HuH-7 (cell line): ENCODE measurements at regions not wholly inside any gene's neighbourhood (a gene's known extent, or its start where the extent isn't known, plus 50 kb on each side); places are given as distances from the start of the nearest gene placed in this dataset.

ENCODE experiments used
- DNase-seq: peaks from one replicate; pipeline ENCODE4 v3.0.0; 2011; ENCODE audit warnings: low spot score

DNA sequence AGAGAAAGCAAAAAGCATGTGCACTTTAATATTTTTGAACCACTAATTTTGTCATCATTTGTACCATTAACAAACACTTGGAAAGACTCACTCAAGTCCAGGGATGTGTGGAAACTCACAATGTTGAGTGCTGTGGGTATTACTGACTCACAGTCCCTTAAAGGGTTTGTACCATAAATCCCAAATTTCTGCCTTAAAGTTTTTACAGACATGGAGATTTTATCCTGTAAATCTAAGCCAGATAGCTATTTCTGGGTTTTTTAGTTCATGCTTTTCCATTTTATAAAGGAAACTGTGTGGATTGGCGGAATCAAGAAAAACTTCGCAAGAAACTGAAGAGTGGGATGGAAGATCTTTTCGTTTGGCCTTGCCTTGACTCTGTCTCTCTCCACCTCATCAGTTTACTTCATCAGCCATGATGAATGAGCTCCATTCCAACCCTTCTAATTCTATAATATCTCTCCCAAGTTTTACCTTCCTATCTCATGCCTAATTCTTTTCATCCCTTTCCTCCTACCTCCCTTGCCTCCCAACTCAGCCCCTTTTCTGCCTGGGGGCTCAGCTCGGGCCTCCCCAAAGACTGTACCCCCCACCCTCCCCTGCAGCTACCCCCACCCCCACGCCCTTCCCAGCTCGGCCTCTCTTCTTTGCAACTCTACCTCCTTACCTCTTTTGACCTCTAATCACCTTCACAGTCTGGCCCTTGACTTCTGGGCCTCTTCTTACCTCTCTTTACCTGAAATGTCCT, 218.5 kb upstream of the MKLN1 start:
- DNase-seq: no peak

DNA sequence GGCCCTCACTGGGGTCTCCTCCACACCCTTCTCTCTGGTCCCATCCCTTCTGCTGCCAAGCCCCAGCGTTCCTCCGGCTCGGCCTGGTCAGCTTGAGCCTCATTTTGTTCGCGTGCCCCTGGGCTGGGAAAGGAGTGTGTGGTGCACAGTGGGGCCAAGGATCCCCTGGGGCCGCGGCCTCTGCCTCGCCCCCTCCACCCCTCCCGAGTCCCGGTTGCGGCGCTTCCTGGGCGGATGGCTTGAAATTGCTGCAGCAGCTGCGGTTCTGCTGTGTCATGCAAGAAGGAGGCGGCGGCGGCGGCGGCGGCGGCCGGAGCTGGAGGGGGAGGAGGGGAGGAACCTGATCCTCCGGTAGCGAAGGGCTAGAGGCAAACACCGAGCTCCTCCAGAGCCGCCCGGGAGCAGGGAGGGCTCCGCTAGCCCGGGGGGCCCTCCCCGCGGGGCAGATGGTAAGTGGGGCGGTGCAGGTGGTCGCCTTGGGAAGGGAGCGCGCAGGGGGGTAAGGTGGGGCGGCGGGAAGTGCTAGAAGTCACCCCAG, 217.8 kb upstream of the MKLN1 start:
- DNase-seq: peak; percentile 79

DNA sequence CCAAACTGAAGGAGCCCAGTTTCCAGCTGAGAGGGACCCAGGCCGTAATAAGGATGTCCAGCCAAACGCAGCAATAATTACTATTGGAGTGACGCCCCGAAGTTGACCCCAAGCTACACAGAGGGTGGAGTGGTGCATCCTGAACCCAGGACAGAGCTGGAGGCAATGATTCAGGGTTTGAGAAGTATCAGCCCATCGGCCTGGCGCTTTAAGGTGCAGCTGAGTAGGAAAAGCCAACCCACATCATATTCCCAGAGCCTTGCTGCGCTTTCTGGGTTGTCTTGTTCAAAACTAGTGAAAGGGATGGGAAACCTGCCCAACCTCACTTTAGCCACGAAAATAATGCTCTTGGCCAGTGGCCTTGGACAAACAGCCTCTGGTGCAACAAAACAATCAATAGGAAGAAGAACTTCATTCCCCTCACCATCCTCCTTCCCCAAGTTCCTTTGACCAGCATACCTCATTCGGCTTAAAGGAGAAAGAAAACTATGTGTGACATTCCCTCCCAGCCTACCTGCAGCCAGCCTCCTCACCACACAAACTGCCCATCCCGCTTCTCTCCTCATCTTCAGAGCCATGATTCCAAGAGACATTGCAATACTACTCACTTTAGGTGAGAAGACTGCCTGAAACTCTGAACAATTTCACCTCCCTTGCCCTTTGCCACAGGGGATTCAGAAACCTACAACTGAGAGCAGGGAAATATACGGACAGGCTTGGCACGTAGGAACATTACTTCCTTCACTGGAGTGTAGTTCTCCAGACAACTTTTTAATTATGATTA, 217.2 kb upstream of the MKLN1 start:
- peak; percentile 37 for DNase-seq

DNA sequence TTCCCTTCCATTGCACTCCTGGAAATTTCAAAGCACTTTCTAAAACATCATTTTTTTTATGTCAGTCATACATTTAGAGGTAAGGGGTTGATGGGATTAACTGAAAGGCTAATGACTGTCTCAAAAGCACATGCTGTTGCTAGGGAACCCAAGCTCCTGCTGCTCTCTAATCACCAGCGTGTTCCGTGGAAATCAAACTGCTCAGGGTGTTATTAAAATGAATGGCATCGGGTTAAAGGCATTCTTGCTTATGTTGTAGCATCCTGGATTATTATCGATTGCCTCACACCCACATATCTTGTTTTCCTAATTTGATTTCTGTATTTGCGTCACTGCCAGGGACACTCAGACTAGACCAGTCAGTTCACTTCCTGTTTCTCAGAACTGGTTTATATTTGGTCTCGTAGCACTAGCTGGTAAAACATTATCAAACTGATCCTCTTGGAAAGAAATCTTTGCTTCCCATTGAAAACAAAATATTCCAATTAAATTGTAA, 216.5 kb upstream of the MKLN1 start:
- peak; percentile 34 for DNase-seq

DNA sequence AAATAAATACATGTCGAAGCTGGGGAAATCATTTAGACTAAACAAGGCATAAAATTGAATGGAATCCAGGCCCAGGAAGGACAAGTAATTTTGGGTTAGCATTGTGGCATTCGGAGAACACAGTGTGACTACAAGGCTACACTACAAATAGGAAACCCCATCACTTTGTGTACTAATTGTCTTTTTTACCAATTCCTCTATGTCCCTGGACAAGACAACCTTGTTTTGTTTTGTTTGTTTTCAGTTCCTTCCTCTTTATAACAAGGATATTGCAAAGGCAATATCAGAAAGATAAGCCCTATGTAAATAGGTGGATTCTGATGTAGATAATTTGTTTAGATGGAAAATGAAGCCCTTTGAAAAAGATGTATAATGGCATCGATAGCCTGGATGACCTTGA, 215.9 kb upstream of the MKLN1 start:
- DNase-seq: no peak

DNA sequence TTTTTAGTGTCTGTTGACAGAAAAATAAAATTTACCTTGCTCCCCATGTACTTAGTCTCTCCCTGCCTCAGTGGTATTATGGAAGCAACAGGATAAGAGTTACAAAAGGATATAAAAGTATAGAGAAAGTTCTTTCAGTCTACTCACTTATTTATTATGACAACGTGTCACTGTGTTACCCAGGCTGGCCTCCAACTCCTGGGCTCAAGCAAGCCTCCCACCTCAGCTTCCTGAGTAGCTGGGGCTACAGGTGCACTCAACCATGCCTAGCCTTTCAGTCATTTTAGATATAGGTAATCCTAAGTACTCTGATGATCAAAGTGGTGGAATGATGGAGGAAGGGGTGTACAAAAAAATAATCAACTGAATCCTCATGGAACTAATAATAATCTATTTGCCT, 215.2 kb upstream of the MKLN1 start:
- no peak for DNase-seq

DNA sequence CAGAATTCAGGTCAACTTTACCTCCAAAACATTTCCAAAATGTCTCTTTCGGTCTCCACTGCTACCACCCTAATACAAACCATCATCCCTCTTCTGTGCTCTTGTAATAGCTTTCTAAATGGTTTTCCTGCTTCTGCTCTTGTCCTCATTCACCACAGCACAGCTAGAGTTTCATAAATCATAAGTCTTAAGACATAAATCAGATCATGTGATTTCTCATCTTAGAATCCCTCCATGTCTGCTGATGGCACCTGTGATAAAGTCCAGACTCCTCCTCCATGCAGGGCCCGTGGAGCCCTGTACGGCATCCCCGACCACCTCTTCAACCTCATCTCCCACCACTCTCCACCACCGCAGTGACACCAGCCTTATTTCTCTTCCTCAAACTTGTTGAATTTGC, 212.3 kb upstream of the MKLN1 start:
- no peak for DNase-seq

DNA sequence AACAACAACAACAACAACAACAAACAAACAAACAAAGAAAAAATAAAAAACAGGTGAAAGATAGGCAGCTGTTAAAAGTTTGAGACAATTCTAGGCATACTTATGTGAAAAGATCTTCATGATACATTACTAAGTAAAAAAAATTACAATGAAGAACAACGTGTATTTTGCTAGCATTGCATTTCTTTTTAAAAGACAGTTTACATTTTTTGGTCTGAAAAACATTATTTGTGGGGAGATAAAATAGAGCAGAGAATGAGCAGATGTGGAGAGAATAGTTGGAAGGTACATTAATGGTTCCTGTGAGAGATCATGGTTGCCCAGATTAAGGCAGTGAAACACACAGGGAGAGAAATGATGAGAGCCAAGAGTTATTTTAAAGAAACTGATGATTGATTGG, 210.2 kb upstream of the MKLN1 start:
- no peak for DNase-seq

DNA sequence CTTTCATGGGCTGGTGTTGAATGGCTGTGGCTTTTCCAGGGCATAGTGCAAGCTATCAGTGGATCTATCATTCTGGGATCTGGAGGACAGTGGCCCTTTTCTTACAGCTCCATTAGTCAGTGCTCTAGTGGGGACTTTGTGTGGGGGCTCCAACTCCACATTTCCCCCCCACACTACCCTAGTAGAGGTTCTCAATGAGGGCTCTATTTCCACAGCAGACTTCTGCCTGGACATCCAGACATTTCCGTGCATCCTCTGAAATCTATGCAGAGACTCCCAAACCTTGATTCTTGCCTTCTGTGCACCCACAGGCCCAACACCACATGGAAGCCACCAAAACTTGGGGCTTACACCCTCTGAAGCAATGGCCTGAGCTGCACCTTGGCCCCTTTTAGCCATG, 208.3 kb upstream of the MKLN1 start:
- no peak for DNase-seq

DNA sequence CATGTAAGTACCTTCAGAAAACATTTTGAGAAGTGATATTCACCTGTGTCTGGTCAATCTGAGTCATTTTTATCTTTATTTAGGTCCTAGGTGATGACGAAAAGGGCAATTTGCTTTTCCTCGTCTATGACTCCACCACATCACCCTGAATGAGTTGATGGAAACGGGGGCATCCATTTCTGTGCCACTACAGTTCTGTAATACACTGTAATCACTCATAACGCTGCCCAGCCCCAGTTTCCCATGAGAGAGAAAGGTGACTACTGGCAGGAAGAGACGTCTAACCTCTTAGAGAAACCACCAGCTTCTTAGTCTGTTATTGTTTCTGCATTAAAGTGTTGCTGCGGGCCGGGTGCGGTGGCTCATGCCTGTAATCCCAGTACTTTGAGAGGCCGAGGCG, 205.3 kb upstream of the MKLN1 start:
- DNase-seq: no peak

DNA sequence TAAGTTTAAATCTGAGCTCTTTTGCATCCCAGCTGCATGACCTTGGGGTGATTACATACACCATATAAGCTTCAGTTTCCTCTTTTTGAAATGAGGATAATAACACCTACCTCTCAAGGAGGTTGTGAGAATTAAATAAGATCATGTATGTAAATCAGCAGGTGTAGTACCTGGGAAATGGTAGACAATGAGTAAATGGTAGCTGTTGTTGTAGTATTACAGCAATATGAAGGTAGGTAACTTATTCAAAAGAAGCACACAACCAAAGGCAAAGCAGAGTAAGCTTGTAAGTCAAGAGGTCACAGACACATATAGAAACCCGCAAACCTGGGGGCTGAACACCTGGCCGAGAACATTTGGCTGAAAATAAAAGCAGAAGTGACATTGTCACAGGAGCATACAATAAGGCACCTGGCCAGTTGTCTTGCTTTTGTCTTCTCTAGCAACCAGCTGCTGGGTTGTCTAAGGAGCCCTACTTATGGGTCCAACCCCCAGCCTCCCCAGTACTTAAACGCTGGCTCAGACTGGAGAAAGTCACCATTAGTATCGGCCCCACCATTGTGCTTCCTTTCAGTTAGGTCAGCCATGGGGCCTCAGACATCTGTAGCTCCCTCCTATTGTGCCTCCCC, 203.6 kb upstream of the MKLN1 start:
- no peak for DNase-seq

DNA sequence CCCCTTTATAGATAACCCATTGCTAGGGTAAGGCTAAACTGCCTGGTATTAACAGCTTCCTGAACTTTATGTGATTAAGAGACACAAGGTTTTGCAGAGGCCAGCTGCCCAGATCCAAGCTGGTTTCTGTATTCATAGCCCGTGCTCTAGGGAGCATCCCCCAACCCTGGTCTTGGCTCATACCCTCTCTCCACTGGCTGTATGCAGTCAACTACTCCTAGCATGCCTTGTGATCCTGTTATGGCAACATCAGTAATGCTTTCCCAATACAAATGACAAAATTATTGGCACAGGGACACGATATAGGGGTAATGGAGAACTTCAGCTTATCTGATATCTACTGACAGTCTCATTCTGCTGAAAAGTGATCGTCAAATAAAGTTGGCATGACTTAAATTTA, 202.8 kb upstream of the MKLN1 start:
- no peak for DNase-seq

DNA sequence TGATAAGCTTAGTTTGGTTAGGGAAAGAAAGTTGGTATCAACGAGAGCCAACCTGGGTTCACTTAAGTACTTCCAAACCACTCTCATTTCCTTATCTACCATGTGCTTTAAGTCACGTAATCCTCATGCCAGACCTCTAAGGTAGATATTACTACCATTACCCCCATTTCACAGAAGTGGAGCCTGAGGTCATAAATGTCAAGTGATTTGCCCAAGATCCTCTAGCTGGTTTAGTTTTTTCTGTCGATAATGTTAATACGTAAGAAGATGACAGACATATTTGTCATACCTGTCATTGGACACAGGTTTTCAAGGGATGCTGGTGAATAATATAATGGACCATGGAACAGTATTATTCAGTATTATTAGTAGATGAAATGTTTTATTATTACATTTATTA, 197.4 kb upstream of the MKLN1 start:
- DNase-seq: no peak

DNA sequence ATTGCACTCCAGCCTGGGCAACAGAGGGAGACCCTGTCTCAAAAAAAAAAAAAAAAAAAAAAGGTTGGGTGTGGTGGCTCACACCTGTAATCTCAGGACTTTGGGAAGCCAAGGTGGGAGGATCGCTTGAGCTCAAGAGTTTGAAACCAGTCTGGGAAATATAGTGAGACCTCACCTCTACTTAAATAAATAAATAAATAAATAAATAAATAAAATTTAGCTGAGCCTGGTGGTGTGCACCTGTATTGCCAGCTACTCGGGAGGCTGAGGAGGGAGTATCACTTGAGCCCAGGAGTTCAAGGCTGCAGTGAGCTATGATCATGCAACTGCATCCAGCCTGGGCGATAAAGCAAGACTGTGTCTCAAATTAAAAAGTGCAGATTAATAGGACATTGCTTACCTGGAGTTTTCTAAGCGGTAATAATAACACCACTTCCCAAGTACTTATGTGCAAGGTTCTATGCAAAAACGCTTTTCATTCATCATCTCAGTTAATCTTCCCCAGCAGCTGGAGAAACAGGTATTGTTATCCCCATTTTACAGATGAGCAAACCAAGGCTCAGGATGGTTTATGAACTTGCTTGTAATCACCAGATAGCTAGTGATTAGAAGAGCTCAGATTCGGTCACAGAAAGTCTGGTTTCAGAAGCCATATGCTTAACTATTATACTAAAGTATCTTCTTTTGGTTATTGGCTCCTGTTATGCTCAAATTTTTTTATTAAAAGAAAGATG, 196.5 kb upstream of the MKLN1 start:
- no peak for DNase-seq

DNA sequence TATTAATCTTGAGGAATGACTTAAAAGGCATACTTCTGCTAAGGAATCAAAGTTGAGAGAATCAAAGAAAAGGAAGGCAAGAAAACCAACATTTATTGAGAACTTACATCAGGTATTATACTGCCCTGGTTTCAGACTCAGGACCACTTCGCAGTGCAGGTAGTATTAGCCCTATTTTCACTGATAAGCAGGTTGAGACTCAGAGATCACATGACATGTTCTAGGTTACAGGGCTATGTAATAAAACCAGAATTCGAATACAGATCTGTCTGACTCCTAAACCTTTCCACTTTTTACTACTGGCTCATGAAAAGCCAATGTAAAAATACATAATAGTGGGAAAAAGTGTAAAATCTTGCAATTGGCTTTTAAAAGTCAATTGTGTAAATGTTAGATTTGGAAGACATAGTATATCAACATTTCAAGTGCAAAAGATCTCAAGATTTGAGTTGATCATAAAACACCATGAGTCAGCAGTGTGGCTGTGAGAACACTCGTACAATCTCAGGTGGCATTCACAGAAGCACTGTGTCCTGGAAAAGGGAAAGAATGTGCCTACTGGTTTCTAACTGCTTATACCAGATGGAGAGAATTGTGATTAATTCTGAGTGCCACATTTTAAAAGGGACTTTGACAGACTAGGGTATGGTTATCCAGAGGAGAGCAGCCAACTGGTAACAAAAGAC, 195.8 kb upstream of the MKLN1 start:
- DNase-seq: no peak

DNA sequence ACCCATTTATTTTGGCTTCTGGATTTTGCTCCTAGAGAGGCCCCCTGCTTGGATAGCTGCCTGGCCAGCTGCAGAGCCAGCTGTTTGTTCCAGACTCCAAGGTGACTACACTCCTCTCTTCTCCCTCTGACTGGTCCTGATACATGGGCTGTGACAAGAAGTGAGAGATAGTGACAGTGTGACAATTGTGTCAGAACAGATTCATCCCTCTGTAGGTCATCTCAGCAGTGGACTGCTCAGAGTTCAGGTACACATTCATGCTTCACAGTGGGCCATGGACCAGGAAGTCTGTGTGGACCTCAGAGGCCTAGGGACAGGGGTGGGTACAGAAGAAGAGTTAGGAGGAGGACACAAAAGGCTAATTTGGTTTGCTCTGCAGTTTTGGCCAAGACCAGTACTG, 188.2 kb upstream of the MKLN1 start:
- DNase-seq: no peak

DNA sequence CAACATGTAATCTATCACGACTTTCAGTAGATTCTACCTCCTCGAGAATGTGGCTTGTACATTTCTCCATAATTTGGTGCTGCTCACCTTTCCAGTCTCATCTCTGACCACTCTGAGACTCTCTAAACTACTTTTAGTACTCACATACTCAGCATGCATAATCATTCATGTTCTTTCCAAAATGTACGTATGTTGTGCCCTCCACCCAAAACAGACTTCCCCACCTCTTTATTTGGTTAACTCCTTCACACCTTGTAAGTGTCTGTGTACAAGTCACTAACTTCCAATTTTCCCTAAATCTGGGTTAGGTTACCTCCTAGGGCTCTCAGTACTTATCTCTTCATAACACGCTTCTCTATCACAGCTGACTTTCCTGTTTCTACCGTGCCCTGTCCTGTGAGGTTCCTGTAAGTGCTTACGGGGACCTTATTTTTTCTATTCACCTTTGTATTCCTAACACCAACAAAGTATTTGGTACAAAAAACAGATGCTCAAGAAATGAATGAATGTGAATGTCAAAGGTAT, 186.2 kb upstream of the MKLN1 start:
- DNase-seq: no peak

DNA sequence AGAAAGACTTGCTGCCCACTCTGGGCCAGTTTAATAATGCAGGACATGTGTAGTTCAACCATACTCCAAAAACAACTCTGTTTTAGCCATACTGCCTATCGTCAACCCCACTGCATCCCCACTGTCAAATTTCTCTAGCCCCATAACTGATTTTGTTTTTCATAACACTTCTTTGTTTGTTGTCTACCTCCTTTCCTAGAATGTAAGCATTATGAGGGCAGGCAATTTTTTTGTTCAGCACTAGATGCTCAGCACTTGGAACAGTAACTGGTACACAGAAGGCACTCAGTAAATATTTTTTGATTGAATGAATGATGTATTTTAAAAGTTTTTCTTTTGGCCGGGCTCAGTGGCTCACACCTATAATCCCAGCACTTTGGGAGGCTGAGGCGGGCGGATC, 183.8 kb upstream of the MKLN1 start:
- no peak for DNase-seq

DNA sequence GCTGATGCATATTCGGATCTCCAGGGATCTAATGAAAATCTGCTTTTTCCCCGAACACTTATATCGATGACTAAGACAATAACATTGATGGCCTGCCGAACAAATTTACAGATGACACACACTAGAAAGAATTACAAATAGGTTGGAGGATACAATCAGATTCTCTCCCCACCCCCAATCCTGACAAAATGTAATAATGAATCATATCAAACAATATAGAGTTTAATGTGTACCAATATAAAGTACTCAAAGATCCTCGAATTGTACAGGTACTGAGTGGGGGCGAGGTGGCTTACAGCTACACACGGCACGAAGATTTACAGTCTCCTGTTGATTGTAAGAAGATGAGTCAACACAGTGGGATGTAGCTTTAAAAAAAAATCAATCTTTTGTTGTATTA, 182.7 kb upstream of the MKLN1 start:
- DNase-seq: no peak

DNA sequence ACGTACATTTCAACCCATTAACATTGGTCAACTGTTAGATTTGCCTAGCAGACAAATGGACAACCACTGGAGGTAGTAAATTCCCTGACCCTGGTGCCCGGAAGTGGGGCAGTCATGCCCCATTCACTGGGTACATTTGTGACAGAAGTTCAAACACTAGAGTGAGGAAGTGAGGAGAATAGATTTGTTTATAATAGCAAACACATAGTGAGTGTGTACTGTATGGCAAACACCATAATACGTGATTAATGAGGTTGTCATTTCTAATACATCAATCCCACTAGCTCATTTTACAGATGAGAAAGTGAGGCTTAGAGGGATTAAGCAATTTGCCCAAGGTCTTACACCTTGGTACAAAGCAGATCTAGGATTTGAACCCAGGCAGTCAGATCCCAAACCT, 181.9 kb upstream of the MKLN1 start:
- DNase-seq: no peak

DNA sequence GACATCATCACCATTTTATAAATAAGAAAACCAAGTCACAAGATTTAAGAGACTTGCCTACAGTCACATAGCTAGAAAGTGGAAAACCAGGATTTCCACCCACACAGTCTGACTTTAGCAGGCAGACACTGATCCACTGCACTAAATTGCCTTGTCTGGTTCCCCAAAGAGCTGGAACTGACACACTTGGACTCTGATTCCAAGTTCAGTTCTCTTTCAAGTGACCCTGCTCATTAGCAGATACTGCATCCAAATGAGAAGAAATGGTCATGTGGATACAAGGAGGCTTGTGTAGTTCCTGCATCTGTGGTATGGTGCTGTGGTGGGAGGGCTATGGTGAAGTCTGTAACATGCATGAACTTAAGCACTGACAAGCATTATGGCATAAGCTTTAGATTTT, 180.1 kb upstream of the MKLN1 start:
- DNase-seq: no peak
